ENCODE measurements at regions not wholly inside any gene's neighbourhood (a gene's known extent, or its start where the extent isn't known, plus 50 kb on each side); places are given as distances from the start of the nearest gene placed in this dataset.

DNA sequence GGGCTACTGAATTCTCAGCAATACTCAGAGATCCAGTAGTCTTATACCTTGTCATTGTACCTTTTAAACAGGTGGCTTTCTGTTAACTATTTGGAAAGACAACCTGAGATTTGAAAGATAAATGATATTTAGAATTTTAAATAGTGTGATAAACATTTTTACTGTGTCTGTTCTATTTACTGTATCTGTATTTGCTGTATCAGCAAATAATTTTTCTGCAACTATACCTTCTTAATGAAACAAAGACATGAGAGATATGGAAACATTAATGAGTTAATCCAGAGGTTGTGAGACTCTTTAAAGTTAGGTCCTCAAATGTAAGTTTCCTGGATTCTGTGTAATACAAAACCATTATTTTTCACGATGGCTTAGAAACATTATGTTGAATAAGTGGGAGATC is 249.6 kb downstream of the CCDC59 start:
- TF ChIP-seq CTCF (IDR thresholded peaks at IDR 0.05) = no peak
- no peak for TF ChIP-seq POLR2A (IDR thresholded peaks at IDR 0.05)
